Activated CD4-positive, alpha-beta T cell treated with anti-CD3 and anti-CD28 coated beads, Interleukin-2, Interleukin-4, amounts not matched to agents 100 ng/mL and 50 ng/mL, durations not matched to agents 16 hours and 8 hours (primary cell): ENCODE measurements at regions not wholly inside any gene's neighbourhood (a gene's known extent, or its start where the extent isn't known, plus 50 kb on each side); places are given as distances from the start of the nearest gene placed in this dataset.
A peak's percentile ranks its signal among the peaks of the same experiment; 100 is the strongest.
"Not testable (repeated sequence)": the region's sequence is repeated elsewhere in the genome, so short reads cannot be mapped to it uniquely, and the experiment has no call there.

ENCODE experiments used
- DNase-seq: peaks from one replicate; pipeline ENCODE4 v3.0.0-alpha.2; 2020; ENCODE audit warnings: low spot score

DNA sequence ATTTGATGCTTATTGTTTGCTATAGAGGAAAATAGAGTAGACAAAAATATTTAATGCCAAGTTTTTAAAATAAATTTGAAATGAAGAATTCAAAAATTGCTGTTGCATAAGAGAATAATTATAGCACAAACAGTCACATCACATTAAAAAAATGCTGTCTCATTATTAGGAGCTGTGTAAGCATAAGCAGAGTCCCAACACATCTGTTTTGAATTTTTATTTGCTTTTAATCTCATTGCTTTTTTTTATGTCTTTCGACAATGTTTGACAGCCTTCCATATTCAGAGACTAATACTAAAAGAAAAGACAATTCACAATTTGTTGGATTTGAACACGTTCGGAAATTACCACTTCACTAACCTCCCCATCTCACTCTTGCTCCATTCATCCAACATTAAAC, 143.5 kb downstream of the TFPI2 start:
- DNase-seq: no peak

- no peak for DNase-seq
Observed at GRCh38 chr7:93739424-93739823, 151.1 kb downstream of the TFPI2 start.

GRCh38 chr7:93737953-93738352, 152.6 kb downstream of the TFPI2 start:
- no peak for DNase-seq

DNA sequence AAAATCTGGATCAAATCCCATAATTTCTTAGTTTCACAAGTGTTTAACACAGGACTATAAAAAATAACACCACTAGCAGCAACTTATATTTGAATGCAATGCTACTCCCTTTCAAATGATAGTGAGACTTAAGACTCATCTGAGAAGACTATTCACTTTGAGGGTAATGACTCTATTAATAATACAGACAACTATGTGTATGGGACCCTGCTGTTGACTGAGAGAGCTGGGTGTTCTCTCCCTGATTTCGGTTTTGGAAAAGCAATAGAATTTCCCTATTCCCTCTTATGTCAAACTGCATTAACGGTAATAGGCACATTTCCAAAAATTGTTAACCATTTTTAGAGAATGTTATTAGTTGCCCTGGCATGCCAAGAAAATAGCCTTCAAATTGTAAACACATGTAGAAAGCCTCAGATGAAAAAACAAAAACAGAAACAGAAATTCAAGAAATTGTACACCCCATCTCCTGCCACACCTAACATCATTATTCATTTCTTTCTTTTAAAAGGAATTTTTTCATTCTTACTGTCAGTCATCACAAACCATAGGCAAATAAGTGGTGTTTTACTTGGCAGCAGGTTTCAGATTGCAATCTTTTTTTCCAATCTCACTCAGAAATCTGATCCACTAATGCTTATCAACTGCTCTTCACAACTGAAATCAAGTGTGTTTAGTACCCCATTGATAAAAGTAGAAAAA, 153.7 kb downstream of the TFPI2 start:
- DNase-seq: no peak

GRCh38 chr7:93728292-93728691, 153.8 kb upstream of the CALCR start:
- no peak for DNase-seq

DNA sequence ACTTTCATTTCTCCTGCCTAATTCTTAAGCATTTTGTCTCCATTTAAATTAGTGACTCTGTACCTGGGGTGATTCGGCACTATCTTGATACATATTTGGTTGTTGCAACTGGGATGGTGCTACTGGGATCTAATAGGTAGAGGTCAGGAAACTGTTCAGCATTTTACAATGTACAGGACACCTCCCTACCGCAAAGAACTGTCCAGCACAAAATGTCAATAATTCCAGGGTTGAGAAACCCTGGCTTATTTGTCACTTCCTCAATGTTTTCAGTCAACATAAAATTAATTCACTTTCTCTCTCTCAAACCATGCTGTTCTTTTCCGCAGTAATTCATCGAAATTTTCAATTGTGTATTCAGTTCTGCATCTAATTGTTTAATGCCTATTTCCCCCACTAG, 151.4 kb upstream of the CALCR start:
- no peak for DNase-seq

DNA sequence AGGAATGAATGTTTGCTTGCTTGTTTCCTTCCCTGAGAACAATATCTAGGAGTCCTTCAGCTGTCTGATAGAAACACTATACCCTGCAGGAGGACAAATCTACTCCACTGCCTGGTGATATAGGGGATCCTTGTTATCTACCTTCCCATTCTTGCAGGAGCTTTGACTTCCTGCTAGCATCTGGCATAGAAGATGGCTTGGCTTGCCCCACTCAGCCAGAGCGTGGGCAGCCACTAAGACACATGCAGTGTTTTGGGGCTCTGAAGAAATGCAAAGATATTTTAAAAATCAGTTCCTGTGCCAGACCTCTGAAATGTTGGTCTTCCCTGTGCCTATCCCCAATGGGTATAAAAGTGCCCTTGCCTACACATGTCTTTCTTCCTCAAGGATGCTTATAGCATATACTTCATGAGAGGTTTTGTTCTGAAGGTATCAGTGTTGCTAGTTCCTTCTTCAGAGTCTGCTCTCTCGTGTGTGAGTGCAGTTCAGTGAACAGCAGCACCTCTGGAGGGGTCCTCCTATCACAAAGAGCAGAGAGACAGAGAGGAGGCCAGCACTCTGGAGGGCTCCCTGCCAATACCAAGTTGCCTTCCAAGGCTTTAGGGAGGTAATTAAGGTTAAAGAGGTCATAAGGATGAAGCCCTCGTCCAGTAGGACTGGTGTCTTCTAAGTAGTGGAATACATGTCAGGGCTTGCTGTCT, 149.1 kb upstream of the CALCR start:
- no peak for DNase-seq

- DNase-seq: no peak
Observed at GRCh38 chr7:93720106-93720505, 145.6 kb upstream of the CALCR start.

GRCh38 chr7:93719546-93719945, 145.0 kb upstream of the CALCR start:
- no peak for DNase-seq

DNA sequence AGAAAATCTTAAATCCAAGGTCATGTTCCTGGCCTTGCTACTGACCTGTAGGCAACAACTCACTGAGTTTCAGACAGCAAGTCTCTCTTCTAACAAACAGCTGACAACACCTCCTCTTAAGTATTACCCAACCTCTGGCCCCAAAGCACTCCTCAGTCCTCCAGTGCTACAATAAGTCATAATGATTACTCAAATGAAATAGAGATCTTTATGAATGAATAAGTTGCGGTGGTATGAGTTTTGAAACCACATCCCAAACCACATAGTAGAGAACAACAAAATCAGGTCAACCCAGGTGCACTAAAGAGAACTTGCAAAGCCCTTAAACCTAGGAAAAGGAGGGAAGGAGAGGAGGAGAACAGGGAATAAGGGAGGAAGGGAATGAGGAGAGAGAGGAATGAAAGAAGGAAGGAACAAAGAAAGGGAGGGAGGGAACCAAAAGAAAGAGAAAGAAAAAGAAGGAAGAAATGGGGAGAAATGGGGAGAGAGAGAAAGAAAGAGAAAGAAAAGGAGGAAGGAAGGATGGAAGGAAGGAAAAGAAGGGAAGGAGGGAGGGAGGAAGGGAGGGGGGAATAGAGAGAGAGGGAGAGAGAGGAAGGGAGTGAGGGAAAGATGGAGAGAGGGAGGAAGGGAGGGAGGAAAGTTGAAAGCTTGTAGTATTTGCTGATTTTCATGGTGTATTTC, 142.8 kb upstream of the CALCR start:
- DNase-seq: no peak

- peak; percentile 36 for DNase-seq
Observed at GRCh38 chr7:93715234-93715633, 140.7 kb upstream of the CALCR start.

DNA sequence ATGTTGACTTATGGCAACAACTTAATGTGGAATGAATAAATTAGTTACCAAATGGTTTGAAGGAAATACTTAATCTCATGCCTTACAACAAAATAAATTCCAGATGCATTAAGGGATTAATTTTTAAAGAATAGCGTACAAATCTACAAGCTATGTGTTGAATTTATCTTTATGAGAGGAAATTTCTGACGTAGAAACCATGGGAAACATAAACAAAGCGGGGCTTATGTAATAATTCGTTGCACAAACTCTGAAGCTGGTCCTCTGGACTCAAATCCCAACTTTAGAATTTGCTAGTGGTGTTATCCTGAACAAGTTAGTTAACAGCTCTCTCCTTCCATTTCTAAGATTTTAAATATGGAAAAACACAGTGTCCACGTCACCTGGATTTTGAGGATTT, 137.4 kb upstream of the CALCR start:
- no peak for DNase-seq

- DNase-seq: not testable (repeated sequence)
Observed at GRCh38 chr7:93708255-93708654, 133.7 kb upstream of the CALCR start.

GRCh38 chr7:93707249-93707648, 132.7 kb upstream of the CALCR start:
- no peak for DNase-seq

GRCh38 chr7:93706162-93706561, 131.6 kb upstream of the CALCR start:
- not testable (repeated sequence) for DNase-seq

DNA sequence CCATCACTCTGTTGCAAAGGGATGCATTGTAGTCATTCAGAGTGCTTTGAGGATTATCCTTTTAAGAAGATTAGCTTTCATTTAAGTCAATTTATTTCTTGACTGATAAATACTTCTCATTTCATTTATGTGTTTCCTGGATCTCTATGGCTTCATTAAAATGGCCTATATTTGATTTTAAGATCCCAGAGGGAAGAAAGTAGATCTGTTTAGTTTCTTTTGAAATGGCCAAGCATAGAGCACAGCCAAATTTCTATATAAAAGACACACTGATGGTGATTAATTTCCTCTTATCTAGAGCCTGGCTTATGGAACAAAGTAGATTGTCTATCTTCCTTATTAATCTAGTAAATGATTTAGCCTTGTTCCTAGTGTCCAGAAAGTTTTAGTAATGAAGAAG, 129.7 kb upstream of the CALCR start:
- no peak for DNase-seq

DNA sequence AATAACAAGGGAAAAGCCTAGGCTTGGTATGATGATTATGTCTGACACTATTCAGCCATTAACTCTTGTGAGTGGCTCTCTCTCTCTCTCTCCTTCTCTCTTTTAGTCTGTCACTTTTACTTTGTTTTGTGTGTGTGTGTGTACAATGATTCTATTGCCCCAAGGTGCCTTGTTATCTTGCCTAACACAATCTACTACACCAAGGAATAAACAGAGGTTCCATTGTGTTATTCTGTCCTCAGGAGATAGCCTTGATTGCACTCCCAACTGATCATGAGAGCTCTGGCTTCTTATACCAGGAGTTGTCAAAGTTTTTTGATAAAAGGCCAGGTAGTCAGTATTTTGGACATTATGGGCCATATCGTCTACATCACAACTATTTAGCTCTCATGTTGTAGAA, 123.4 kb upstream of the CALCR start:
- DNase-seq: no peak

GRCh38 chr7:93693796-93694195, 119.3 kb upstream of the CALCR start:
- DNase-seq: no peak

DNA sequence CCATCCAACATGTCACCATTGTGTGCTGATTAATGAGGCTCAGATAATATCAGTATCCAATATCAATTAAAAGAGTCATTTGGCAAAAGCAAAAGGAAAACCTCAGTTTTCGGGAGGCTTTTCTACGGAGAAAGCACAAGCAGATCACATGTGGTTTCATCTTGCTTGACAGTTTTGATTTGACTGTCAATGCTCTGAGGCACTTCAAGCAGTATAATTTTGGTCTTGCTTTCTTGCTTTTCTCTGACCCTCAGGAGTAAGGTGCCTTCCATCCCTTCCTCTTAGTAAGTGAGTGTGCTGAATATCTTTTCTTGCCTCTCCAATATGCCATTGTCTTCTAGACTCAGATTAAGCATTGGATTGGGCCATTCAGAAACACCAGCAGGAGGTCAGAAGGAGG, 115.5 kb upstream of the CALCR start:
- no peak for DNase-seq

- no peak for DNase-seq
Observed at GRCh38 chr7:93678185-93678584, 103.7 kb upstream of the CALCR start.

GRCh38 chr7:93663561-93664299, 89.2 kb upstream of the CALCR start:
- no peak for DNase-seq

- not testable (repeated sequence) for DNase-seq
Observed at GRCh38 chr7:93658163-93658562, 83.6 kb upstream of the CALCR start.
